ENCODE measurements at regions not wholly inside any gene's neighbourhood (a gene's known extent, or its start where the extent isn't known, plus 50 kb on each side); places are given as distances from the start of the nearest gene placed in this dataset.

DNA sequence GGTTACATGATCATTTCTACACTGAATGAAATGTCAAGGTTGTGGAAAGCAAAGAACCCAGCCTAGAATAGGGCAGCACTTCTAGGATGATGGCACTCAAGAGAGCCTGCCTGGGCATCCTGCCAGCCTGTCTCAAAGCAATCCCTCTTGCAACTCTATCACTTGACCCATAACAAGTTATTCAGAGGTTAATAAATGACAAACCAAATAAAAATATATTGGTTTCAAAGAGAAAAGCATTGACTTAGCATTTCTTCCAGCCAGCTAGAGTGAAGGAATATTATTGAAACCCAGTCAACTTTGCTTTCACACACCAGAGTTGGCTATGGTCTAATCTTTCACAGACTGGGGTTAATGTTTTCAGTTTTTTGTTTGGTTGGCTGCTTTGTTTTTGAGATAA, 214.6 kb upstream of the UBE2E2 start:
- Histone ChIP-seq H3K27me3 (no peaks in the 10 kb centered on the region), H3K36me3 (no peaks in the 10 kb centered on the region), H3K4me1 (no peaks in the 10 kb centered on the region), H3K27ac (no peak overlapping the region), H3K9me3 (peaks cover 0 to 6% (median 4%) of the 10 kb centered on the region in 4 donors), H3K4me3 (no peak overlapping the region)
- TF ChIP-seq, protein P1, sequence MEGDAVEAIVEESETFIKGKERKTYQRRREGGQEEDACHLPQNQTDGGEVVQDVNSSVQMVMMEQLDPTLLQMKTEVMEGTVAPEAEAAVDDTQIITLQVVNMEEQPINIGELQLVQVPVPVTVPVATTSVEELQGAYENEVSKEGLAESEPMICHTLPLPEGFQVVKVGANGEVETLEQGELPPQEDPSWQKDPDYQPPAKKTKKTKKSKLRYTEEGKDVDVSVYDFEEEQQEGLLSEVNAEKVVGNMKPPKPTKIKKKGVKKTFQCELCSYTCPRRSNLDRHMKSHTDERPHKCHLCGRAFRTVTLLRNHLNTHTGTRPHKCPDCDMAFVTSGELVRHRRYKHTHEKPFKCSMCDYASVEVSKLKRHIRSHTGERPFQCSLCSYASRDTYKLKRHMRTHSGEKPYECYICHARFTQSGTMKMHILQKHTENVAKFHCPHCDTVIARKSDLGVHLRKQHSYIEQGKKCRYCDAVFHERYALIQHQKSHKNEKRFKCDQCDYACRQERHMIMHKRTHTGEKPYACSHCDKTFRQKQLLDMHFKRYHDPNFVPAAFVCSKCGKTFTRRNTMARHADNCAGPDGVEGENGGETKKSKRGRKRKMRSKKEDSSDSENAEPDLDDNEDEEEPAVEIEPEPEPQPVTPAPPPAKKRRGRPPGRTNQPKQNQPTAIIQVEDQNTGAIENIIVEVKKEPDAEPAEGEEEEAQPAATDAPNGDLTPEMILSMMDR (IDR thresholded peaks at IDR 0.05) = no peak
- TF ChIP-seq POLR2A (IDR thresholded peaks at IDR 0.05) = no peak
- no peak for TF ChIP-seq POLR2AphosphoS5 (IDR thresholded peaks at IDR 0.05)
- TF ChIP-seq EP300 (IDR thresholded peaks at IDR 0.05) = no peak
- intact Hi-C loops (cut with DNase I) = no loop called here
- DNase-seq = no peak

DNA sequence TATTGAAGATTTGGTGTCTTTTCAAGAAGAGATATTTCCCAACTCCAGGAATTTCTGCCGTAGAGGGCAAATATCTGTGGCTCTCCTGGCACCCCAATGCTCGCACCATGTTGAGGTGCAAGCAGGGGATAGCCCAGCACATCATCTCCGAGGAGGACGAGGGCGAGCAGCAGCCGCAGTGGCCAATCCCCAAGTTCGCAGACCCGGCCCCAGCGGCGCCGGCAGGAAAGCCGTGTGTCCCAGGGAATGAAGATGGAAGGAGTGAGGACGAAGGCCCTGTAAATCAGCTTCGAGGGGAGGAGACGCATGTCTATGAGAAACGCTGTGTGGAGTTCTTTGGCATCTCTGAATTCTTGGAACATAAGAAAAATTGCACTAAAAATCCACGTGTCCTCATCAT, 213.4 kb upstream of the UBE2E2 start:
- 96% methylated on average over 17 of the region's 17 CpGs for WGBS, 2 donors
- TF ChIP-seq POLR2AphosphoS5 (IDR thresholded peaks at IDR 0.05) (no peak), POLR2A (IDR thresholded peaks at IDR 0.05) (no peak), EP300 (IDR thresholded peaks at IDR 0.05) (no peak)
- TF ChIP-seq, protein P1 (IDR thresholded peaks at IDR 0.05) = no peak
- DNase-seq = no peak
- H3K4me3 ChIP-seq = no peak overlapping the region
- no peaks in the 10 kb centered on the region for H3K27me3 ChIP-seq
- H3K9me3 ChIP-seq = peaks cover 0 to 6% (median 4%) of the 10 kb centered on the region in 4 donors
- H3K36me3 ChIP-seq = no peaks in the 10 kb centered on the region
- H3K27ac ChIP-seq = no peak overlapping the region
- intact Hi-C loops (cut with DNase I) = no loop called here
- no peaks in the 10 kb centered on the region for H3K4me1 ChIP-seq

DNA sequence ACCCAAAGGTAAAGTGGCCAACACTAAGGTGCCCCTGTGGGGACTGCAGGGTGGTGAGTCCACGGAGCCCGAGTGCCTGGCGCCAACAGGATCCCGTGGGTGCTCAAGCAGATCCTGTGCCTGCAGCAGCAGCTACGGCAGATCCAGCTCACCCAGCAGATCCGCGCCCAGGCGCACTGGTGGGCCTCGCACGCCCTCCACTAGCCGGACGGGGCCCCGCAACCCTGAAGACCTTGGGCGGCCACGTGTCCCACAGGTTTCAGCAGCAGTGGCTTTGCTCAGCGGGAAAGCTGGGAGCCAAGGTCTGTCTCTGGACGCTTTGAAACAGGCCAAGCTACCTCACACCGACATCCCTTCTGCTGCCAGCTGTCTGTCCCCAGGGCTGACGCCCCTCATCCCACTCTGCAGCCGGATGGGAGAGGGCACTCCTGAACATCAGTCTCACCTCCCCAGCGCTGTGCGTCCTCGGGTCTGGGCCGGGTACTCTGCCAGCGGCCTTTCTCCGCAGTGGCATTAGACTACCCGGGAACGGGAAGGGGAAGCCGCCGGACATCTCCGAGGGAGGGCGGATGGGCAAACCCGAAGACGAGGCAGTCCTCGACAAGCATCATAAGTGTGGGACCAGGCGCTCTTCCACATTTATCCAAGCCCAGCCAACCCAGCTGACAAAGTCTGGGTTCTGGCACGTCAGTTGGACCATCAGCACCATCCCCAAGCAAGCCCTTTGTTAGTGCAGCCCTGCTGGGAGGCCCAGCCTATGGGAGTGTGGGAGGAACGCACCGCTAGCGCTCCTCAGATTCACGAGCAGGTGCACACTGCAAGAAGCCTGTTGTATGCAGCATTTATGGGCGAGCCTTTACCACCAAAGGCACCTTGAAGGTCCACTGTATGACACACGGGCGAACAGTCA, 212.6 kb upstream of the UBE2E2 start:
- no peaks in the 10 kb centered on the region for H3K36me3 ChIP-seq
- intact Hi-C loops (cut with DNase I) = no loop called here
- TF ChIP-seq EP300 (IDR thresholded peaks at IDR 0.05) (no peak), POLR2AphosphoS5 (IDR thresholded peaks at IDR 0.05) (no peak), POLR2A (IDR thresholded peaks at IDR 0.05) (no peak)
- TF ChIP-seq, protein P1 (IDR thresholded peaks at IDR 0.05) = no peak
- no peak for DNase-seq
- no peak overlapping the region for H3K4me3 ChIP-seq
- no peaks in the 10 kb centered on the region for H3K27me3 ChIP-seq
- WGBS, 2 donors = 96 to 97% methylated on average over 44 of the region's 44 CpGs
- H3K27ac ChIP-seq = no peak overlapping the region
- peaks cover 0 to 3% (median 2%) of the 10 kb centered on the region in 4 donors for H3K9me3 ChIP-seq
- H3K4me1 ChIP-seq = no peaks in the 10 kb centered on the region

DNA sequence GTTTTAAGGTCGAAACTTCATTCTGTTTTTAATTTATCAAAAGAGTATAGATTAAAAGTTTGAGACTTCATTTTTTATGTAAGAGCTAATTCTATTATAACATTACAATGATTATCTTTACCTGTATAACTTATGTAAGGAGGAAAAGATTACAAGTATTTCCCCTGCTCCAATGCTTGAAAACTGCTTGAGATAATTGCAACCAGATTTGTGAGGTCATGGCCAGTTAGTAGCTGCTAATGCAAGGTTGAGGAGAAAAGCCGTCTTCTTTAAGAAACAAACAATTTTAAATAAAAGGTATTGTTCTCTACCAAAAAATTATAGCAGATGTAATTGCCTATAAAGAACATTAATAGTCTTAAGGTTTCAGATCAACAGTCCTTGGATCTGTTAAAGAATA, 208.3 kb upstream of the UBE2E2 start:
- 78 to 91% methylated on average over 2 of the region's 2 CpGs for WGBS, 2 donors
- Histone ChIP-seq H3K36me3 (no peaks in the 10 kb centered on the region), H3K4me3 (no peak overlapping the region), H3K27ac (no peak overlapping the region), H3K9me3 (no peaks in the 10 kb centered on the region), H3K4me1 (no peaks in the 10 kb centered on the region), H3K27me3 (no peaks in the 10 kb centered on the region)
- intact Hi-C loops (cut with DNase I) = no loop called here
- no peak for DNase-seq
- TF ChIP-seq POLR2A (IDR thresholded peaks at IDR 0.05) (no peak), POLR2AphosphoS5 (IDR thresholded peaks at IDR 0.05) (no peak), EP300 (IDR thresholded peaks at IDR 0.05) (no peak)
- TF ChIP-seq, protein P1 (IDR thresholded peaks at IDR 0.05) = no peak
